Tibial nerve (tissue), 4 donors: ENCODE measurements at regions not wholly inside any gene's neighbourhood (a gene's known extent, or its start where the extent isn't known, plus 50 kb on each side); places are given as distances from the start of the nearest gene placed in this dataset.

ENCODE experiments used
- DNase-seq, 2 donors: peaks; one replicate each; pipeline ENCODE4 v3.0.0-alpha.2; 2019; ENCODE audit warnings: low spot score in 2 of 2
- H3K27ac ChIP-seq, 4 donors: fragments of 200-600 bp; sonication (generic) in 3 of 4; one replicate each; pipeline ENCODE4 v1.5.1; 2017 to 2019; ENCODE audit warnings: mild to moderate bottlenecking in 1 of 4
- H3K27me3 ChIP-seq, 2 donors: fragments of 200-600 bp; sonication (generic) in 1 of 2; one replicate each; pipeline versions ENCODE4 v1.5.1 to v1.6.0; 2017 to 2019
- H3K36me3 ChIP-seq, 3 donors: fragments of 200-600 bp; sonication (generic); one replicate each; pipeline ENCODE4 v1.5.1; 2018 to 2019
- H3K4me1 ChIP-seq, 4 donors: fragments of 200-600 bp; sonication (generic) in 3 of 4; one replicate each; pipeline ENCODE4 v1.5.1; 2017 to 2019
- H3K4me3 ChIP-seq, 4 donors: fragments of 200-600 bp; sonication (generic) in 3 of 4; one replicate each; pipeline ENCODE4 v1.5.1; 2017 to 2019; ENCODE audit warnings: mild to moderate bottlenecking in 1 of 4, moderate library complexity in 1 of 4
- H3K9me3 ChIP-seq, 4 donors: fragments of 200-600 bp; sonication (generic) in 3 of 4; one replicate each; pipeline ENCODE4 v1.5.1; 2017 to 2019
- CTCF ChIP-seq, 5 experiments: fragments of 200-600 bp in 3 of 5; fragments of 450-650 bp in 2 of 5; sonication (generic) in 3 of 5; IDR thresholded peaks; one replicate each; pipeline ENCODE4 v1.5.1; 2016 to 2019; ENCODE audit warnings: antibody characterized with exemption in 5 of 5, mild to moderate bottlenecking in 3 of 5, moderate library complexity in 2 of 5
- EP300 ChIP-seq, 2 donors: sonication (generic); formaldehyde crosslinking; IDR thresholded peaks; one replicate each; pipeline ENCODE4 v1.6.1; 2017; ENCODE audit warnings: antibody characterized with exemption in 2 of 2, mild to moderate bottlenecking in 1 of 2
- POLR2A ChIP-seq, 2 donors: fragments of 450-650 bp; IDR thresholded peaks; one replicate each; pipeline ENCODE4 v1.6.1; 2017; ENCODE audit warnings: antibody characterized with exemption in 2 of 2, mild to moderate bottlenecking in 2 of 2, moderate library complexity in 2 of 2
- WGBS, 2 donors: methylation state at CpG; one replicate each; pipeline ENCODE4 v1.1.5; 2018; 5-methylcytosine and 5-hydroxymethylcytosine counted together

- TF ChIP-seq EP300 (IDR thresholded peaks at IDR 0.05) (no peak), POLR2A (IDR thresholded peaks at IDR 0.05) (no peak), CTCF (IDR thresholded peaks at IDR 0.05) (peak; percentile 13 to 62 (median 42))
- no peak for DNase-seq
- no peaks in the 10 kb centered on the region for H3K9me3 ChIP-seq
- no peak overlapping the region for H3K27ac ChIP-seq
- 64 to 66% methylated on average over 3 of the region's 3 CpGs for WGBS, 2 donors
- no peaks in the 10 kb centered on the region for H3K36me3 ChIP-seq
- H3K4me1 ChIP-seq: no peaks in the 10 kb centered on the region
- H3K27me3 ChIP-seq: no peaks in the 10 kb centered on the region
- H3K4me3 ChIP-seq: no peak overlapping the region
These were observed 406.2 kb upstream of the RARB start for GRCh38 chr3:25021816-25022215.

GRCh38 chr3:25023876-25024275, 404.2 kb upstream of the RARB start:
- Histone ChIP-seq H3K27ac (no peak overlapping the region), H3K9me3 (no peaks in the 10 kb centered on the region), H3K36me3 (no peaks in the 10 kb centered on the region), H3K27me3 (no peaks in the 10 kb centered on the region), H3K4me3 (no peak overlapping the region), H3K4me1 (no peaks in the 10 kb centered on the region)
- 93 to 99% methylated on average over 2 of the region's 2 CpGs for WGBS, 2 donors
- no peak for DNase-seq
- TF ChIP-seq CTCF (IDR thresholded peaks at IDR 0.05): no peak
- TF ChIP-seq POLR2A (IDR thresholded peaks at IDR 0.05): no peak
- no peak for TF ChIP-seq EP300 (IDR thresholded peaks at IDR 0.05)

GRCh38 chr3:25025236-25025635, 402.8 kb upstream of the RARB start:
- no peak for DNase-seq
- no peak for TF ChIP-seq EP300 (IDR thresholded peaks at IDR 0.05)
- TF ChIP-seq CTCF (IDR thresholded peaks at IDR 0.05): no peak
- TF ChIP-seq POLR2A (IDR thresholded peaks at IDR 0.05): no peak
- H3K36me3 ChIP-seq: no peaks in the 10 kb centered on the region
- H3K9me3 ChIP-seq: no peaks in the 10 kb centered on the region
- no peak overlapping the region for H3K27ac ChIP-seq
- no peaks in the 10 kb centered on the region for H3K4me1 ChIP-seq
- H3K4me3 ChIP-seq: no peak overlapping the region
- no peaks in the 10 kb centered on the region for H3K27me3 ChIP-seq

GRCh38 chr3:25027650-25028049, 400.4 kb upstream of the RARB start:
- DNase-seq: no peak
- Histone ChIP-seq H3K27me3 (no peaks in the 10 kb centered on the region), H3K36me3 (no peaks in the 10 kb centered on the region), H3K4me3 (no peak overlapping the region), H3K27ac (no peak overlapping the region), H3K9me3 (no peaks in the 10 kb centered on the region), H3K4me1 (no peaks in the 10 kb centered on the region)
- 42 to 64% methylated on average over 3 of the region's 3 CpGs for WGBS, 2 donors
- TF ChIP-seq POLR2A (IDR thresholded peaks at IDR 0.05): no peak
- TF ChIP-seq EP300 (IDR thresholded peaks at IDR 0.05): no peak
- TF ChIP-seq CTCF (IDR thresholded peaks at IDR 0.05): no peak

GRCh38 chr3:25029820-25030219, 398.2 kb upstream of the RARB start:
- DNase-seq: no peak
- H3K4me1 ChIP-seq: no peaks in the 10 kb centered on the region
- WGBS, 2 donors: 40 to 73% methylated on average over 2 of the region's 2 CpGs

More at GRCh38 chr3:25029820-25030219, 398.2 kb upstream of the RARB start:
- TF ChIP-seq CTCF (IDR thresholded peaks at IDR 0.05): no peak
- TF ChIP-seq POLR2A (IDR thresholded peaks at IDR 0.05): no peak
- no peak for TF ChIP-seq EP300 (IDR thresholded peaks at IDR 0.05)
- Histone ChIP-seq H3K27me3 (no peaks in the 10 kb centered on the region), H3K36me3 (no peaks in the 10 kb centered on the region), H3K4me3 (no peak overlapping the region), H3K9me3 (no peaks in the 10 kb centered on the region), H3K27ac (no peak overlapping the region)
